HUES48 (cell line): ENCODE measurements at regions not wholly inside any gene's neighbourhood (a gene's known extent, or its start where the extent isn't known, plus 50 kb on each side); places are given as distances from the start of the nearest gene placed in this dataset.
"Not testable (repeated sequence)": the region's sequence is repeated elsewhere in the genome, so short reads cannot be mapped to it uniquely, and the experiment has no call there.

Source experiments
- H3K27ac ChIP-seq: one replicate; pipeline ENCODE4 v1.7.0; 2013; ENCODE audit warnings: low read depth, low read length, inconsistent platforms
- H3K27me3 ChIP-seq: 2 replicates; pipeline ENCODE4 v1.6.1; 2013; ENCODE audit warnings: mild to moderate bottlenecking, low read length; ENCODE audit not compliant: control insufficient read depth, insufficient read depth
- H3K36me3 ChIP-seq: 2 replicates; pipeline ENCODE4 v1.6.1; 2013; ENCODE audit warnings: low read length; ENCODE audit not compliant: control insufficient read depth, insufficient read depth
- H3K4me1 ChIP-seq: 2 replicates; pipeline ENCODE4 v1.6.1; 2013; ENCODE audit warnings: mild to moderate bottlenecking, low read length; ENCODE audit not compliant: control insufficient read depth, insufficient read depth
- H3K4me3 ChIP-seq: 2 replicates; pipeline ENCODE4 v1.5.1; 2013; ENCODE audit warnings: mild to moderate bottlenecking, low read depth, low read length
- H3K9ac ChIP-seq: 2 replicates; pipeline ENCODE4 v1.6.1; 2013; ENCODE audit warnings: mild to moderate bottlenecking, low read depth, low read length, moderate library complexity
- H3K9me3 ChIP-seq: 2 replicates; pipeline ENCODE4 v1.6.1; 2013; ENCODE audit warnings: low read length; ENCODE audit not compliant: control insufficient read depth, insufficient read depth

GRCh38 chr4:151576627-151577026, 167.7 kb downstream of the FHIP1A start:
- 0 out of 2 replicates have a peak, but pooled peaks cover 8% of the 10 kb centered on the region for H3K36me3 ChIP-seq
- no peaks in the 10 kb centered on the region for H3K9me3 ChIP-seq
- no peak overlapping the region for H3K27ac ChIP-seq
- H3K9ac ChIP-seq = no peak overlapping the region
- H3K4me1 ChIP-seq = no peaks in the 10 kb centered on the region
- H3K27me3 ChIP-seq = no peaks in the 10 kb centered on the region
- no peak overlapping the region for H3K4me3 ChIP-seq

DNA sequence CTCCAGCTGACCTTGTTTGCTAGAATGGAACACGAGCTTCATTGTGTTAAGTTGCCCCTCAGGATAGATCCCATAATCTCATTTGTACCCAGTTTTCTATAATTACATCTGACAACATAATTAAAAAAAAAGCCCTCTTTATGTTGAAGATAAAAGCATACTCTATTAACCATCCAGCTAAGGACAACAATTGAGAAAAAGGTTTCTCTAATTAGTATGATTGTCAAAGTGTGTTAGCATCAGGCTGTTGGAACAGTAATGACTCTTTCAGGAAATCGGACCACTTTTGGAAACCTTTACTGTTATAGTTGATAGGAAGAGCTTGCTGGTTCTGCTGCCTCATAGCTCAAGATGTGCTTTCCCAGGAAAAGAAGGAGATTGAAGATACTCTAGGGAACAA, 172.6 kb downstream of the FHIP1A start:
- Histone ChIP-seq H3K4me1 (no peaks in the 10 kb centered on the region), H3K9me3 (no peaks in the 10 kb centered on the region), H3K9ac (no peak overlapping the region), H3K4me3 (no peak overlapping the region), H3K36me3 (0 out of 2 replicates have a peak, but pooled peaks cover 8% of the 10 kb centered on the region), H3K27me3 (no peaks in the 10 kb centered on the region), H3K27ac (no peak overlapping the region)

GRCh38 chr4:151582098-151582497, 173.1 kb downstream of the FHIP1A start:
- Histone ChIP-seq H3K9me3 (no peaks in the 10 kb centered on the region), H3K27ac (no peak overlapping the region), H3K4me1 (no peaks in the 10 kb centered on the region), H3K4me3 (no peak overlapping the region), H3K36me3 (0 out of 2 replicates have a peak, but pooled peaks cover 8% of the 10 kb centered on the region), H3K9ac (no peak overlapping the region), H3K27me3 (no peaks in the 10 kb centered on the region)

DNA sequence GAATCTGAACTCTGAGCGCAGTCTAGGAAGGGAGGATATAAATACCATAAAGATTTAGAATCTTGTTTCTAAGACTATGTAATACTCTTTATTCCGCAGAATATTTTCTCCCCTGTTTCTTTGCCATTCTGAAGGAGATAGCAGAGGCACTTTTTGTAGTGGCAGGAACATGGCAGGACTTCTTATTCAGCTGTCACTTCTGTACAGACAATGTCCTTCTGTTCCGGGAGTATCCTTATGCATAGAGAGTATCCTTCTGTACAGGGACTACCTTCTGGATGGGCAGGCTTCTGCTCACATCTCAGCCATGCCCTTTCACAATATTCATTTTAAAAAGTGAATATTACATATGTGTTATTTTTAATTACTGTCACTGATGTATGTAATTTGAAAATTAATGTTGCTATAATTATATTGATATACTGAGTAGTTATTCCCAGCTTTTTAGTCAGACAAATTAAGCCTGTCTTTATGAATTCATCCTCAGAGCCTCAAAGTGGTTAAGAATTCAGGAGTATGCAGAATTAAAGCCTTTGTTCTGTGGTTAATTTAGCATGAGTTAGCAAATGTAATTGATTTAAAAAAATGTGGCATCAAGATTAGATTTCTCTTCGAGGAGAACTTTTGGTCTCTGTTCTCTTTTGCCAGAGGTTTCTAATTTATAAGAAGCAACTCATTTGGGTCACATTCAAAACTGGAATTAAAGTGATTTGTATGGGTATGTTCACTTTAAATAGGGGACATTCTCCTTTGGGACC, 174.4 kb downstream of the FHIP1A start:
- H3K27me3 ChIP-seq = no peaks in the 10 kb centered on the region
- no peak overlapping the region for H3K4me3 ChIP-seq
- H3K4me1 ChIP-seq = no peaks in the 10 kb centered on the region
- H3K9me3 ChIP-seq = no peaks in the 10 kb centered on the region
- H3K9ac ChIP-seq = no peak overlapping the region
- no peaks in the 10 kb centered on the region for H3K36me3 ChIP-seq
- H3K27ac ChIP-seq = no peak overlapping the region

GRCh38 chr4:151584101-151584500, 175.1 kb downstream of the FHIP1A start:
- no peak overlapping the region for H3K9ac ChIP-seq
- H3K36me3 ChIP-seq = peaks cover 4% of the 10 kb centered on the region
- H3K4me1 ChIP-seq = no peaks in the 10 kb centered on the region
- H3K27me3 ChIP-seq = no peaks in the 10 kb centered on the region
- H3K4me3 ChIP-seq = no peak overlapping the region
- H3K9me3 ChIP-seq = no peaks in the 10 kb centered on the region
- H3K27ac ChIP-seq = no peak overlapping the region

GRCh38 chr4:151595629-151596028, 165.2 kb downstream of the GATB start:
- not testable (repeated sequence) for H3K9me3 ChIP-seq, H3K9ac ChIP-seq, H3K4me1 ChIP-seq, H3K27me3 ChIP-seq, H3K36me3 ChIP-seq, H3K27ac ChIP-seq, H3K4me3 ChIP-seq

GRCh38 chr4:151597691-151598090, 163.1 kb downstream of the GATB start:
- not testable (repeated sequence) for H3K27ac ChIP-seq, H3K36me3 ChIP-seq, H3K27me3 ChIP-seq, H3K9ac ChIP-seq, H3K4me3 ChIP-seq, H3K9me3 ChIP-seq, H3K4me1 ChIP-seq

GRCh38 chr4:151599863-151600262, 160.9 kb downstream of the GATB start:
- Histone ChIP-seq H3K9ac (no peak overlapping the region), H3K27ac (no peak overlapping the region), H3K9me3 (peaks cover 6% of the 10 kb centered on the region; the same call in 1 of the 2 replicates), H3K4me3 (no peak overlapping the region), H3K36me3 (peaks cover 9% of the 10 kb centered on the region; the same call in 1 of the 2 replicates), H3K4me1 (peaks cover 10% of the 10 kb centered on the region; the same call in 1 of the 2 replicates), H3K27me3 (no peaks in the 10 kb centered on the region)

- Histone ChIP-seq H3K4me3 (no peak overlapping the region), H3K27me3 (no peaks in the 10 kb centered on the region), H3K4me1 (peaks cover 16% of the 10 kb centered on the region; the same call in 1 of the 2 replicates), H3K9ac (no peak overlapping the region), H3K9me3 (peaks cover 6% of the 10 kb centered on the region; the same call in 1 of the 2 replicates), H3K36me3 (peaks cover 9% of the 10 kb centered on the region; the same call in 1 of the 2 replicates), H3K27ac (no peak overlapping the region)
Measured at GRCh38 chr4:151600432-151600831, 160.4 kb downstream of the GATB start.

DNA sequence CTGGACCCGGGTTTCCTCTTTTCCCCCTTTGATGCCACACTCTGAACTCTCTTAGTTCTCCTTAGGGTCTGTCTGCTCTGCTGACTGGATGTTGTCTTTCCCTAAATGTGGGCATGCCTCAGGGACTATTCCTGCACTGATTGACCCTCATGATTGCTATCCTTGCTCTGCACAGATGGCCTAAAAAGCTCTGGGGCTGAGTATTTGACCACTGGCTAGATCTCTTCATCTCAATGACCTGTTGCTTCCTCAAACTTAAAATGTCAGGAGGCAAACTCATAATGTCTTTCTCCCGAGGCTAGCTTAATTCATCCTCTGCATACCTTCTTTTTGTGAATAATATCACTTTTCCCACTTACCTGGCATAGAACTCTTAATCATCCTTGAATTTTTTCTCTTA, 157.4 kb downstream of the GATB start:
- H3K9me3 ChIP-seq = peaks cover 6% of the 10 kb centered on the region; the same call in 1 of the 2 replicates

GRCh38 chr4:151604238-151604637, 156.6 kb downstream of the GATB start:
- H3K9me3 ChIP-seq = peaks cover 6% of the 10 kb centered on the region; the same call in 1 of the 2 replicates
- H3K4me3 ChIP-seq = no peak overlapping the region
- H3K27ac ChIP-seq = no peak overlapping the region
- H3K9ac ChIP-seq = no peak overlapping the region
- H3K36me3 ChIP-seq = peaks cover 9% of the 10 kb centered on the region; the same call in 1 of the 2 replicates
- no peaks in the 10 kb centered on the region for H3K27me3 ChIP-seq
- H3K4me1 ChIP-seq = 0 out of 2 replicates have a peak, but pooled peaks cover 7% of the 10 kb centered on the region

More for the DNA sequence above, 157.4 kb downstream of the GATB start:
- peaks cover 9% of the 10 kb centered on the region; the same call in 1 of the 2 replicates for H3K36me3 ChIP-seq
- 0 out of 2 replicates have a peak, but pooled peaks cover 7% of the 10 kb centered on the region for H3K4me1 ChIP-seq
- H3K9ac ChIP-seq = no peak overlapping the region
- no peak overlapping the region for H3K27ac ChIP-seq
- H3K4me3 ChIP-seq = no peak overlapping the region
- H3K27me3 ChIP-seq = no peaks in the 10 kb centered on the region
